VCaP (cell line): ENCODE measurements at regions not wholly inside any gene's neighbourhood (a gene's known extent, or its start where the extent isn't known, plus 50 kb on each side); places are given as distances from the start of the nearest gene placed in this dataset.

Experiments
- H3K27ac ChIP-seq: fragments of 450-650 bp; 2 replicates; pipeline ENCODE4 v1.5.1; 2017
- TF ChIP-seq, protein P1 (sequence below): fragments of 450-650 bp; conservative IDR thresholded peaks from 2 replicates; pipeline ENCODE4 v1.5.1; 2017; ENCODE audit warnings: mild to moderate bottlenecking, moderate library complexity

DNA sequence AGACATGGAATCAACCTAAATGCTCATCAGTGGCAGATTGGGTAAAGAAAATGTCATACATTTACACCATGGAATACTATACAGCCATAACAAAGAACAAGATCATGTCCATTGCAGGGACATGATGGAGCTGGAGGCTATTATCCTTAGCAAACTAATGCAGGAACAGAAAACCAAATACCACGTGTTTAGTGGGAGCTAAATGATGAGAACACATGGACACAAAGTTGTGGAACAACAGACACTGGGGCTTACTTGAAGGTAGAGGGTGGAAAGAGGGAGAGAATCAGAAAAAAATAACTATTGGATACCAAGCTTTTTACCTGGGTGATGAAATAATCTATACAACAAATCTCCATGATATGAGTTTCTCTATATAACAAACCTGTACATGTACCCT is 701.3 kb downstream of the TBC1D32 start:
- no peak overlapping the region for H3K27ac ChIP-seq
- TF ChIP-seq, protein P1, sequence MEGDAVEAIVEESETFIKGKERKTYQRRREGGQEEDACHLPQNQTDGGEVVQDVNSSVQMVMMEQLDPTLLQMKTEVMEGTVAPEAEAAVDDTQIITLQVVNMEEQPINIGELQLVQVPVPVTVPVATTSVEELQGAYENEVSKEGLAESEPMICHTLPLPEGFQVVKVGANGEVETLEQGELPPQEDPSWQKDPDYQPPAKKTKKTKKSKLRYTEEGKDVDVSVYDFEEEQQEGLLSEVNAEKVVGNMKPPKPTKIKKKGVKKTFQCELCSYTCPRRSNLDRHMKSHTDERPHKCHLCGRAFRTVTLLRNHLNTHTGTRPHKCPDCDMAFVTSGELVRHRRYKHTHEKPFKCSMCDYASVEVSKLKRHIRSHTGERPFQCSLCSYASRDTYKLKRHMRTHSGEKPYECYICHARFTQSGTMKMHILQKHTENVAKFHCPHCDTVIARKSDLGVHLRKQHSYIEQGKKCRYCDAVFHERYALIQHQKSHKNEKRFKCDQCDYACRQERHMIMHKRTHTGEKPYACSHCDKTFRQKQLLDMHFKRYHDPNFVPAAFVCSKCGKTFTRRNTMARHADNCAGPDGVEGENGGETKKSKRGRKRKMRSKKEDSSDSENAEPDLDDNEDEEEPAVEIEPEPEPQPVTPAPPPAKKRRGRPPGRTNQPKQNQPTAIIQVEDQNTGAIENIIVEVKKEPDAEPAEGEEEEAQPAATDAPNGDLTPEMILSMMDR = no peak

DNA sequence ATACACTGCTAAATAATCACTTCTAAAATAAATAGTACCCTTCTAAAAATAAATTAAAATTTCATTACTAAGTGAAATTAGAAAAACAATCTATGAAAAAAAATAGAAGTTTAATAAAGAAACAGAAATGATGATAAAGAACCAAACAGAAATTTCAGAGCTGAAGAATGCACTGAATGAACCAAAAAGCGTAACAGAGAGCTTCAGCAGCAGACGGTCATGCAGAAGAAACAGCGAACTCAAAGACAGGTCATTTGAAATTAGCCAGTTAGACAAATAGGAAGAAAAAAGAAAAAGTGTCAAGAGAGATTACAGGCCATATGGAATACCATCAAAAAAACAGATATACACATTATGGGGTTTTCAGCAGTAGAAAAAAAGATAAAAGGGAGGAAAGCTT is 706.7 kb downstream of the TBC1D32 start:
- TF ChIP-seq, protein P1 = no peak
- no peak overlapping the region for H3K27ac ChIP-seq

DNA sequence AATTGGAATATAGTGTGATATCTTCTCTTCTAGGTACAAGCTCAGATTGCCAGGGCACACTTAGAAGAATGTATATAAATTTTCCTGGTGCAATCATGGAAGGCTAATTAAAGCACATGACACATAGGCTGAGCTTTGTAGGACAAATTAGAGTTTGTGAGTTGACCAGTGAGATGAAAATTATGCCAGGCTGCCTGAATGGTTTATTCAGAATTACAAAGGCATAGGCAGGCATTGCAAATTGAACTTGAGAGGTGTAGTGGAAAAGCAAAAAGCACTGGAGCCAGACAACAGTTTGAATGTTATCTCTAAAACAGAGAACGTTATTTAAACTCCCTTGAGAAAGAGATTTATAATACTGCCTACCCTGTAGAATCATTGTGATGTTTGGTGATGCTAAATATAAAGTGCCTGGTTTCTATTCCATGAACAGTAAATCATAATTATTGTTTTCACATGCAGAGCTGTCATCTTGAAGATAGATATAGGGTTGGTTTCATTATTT is 712.1 kb downstream of the TBC1D32 start:
- H3K27ac ChIP-seq = no peak overlapping the region
- TF ChIP-seq, protein P1 = no peak

DNA sequence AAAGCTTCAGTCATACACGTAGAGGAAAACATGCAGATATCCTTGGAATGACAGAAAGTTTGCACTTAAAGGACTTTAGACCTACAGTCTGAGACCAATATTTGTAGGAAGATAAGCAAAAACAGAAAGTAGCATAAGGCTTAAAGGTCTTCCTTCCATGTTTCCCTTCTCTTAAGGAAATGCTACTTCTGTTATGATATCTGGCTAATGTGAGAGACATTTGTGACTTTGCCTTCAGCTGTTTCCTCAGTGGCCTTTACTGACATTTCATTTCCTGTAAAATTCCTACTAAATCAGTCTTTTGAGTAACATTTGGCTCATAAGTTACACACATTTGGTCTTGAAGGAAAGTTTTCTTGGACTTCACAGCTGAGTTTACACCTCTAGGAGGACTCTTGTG is 713.4 kb downstream of the TBC1D32 start:
- TF ChIP-seq, protein P1 = no peak
- no peak overlapping the region for H3K27ac ChIP-seq

DNA sequence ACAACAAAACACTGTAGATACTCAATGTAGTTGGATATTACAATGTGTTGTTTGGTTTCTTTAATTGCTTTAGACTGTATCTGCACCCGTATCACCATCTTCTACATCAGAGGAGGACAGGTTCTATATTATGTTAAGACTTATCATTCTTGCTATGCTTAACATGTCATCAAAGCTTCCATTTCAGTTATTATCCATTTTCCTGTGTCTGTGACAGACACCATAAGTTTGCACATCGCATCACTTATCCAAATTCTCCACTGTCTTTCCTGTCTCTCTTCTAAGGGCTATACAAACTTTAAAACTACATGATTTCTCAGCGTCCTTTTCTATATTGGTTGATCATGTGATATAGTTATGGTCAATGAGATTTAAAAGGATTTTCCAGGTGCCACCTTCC is 719.0 kb downstream of the TBC1D32 start:
- TF ChIP-seq, protein P1 = no peak
- H3K27ac ChIP-seq = no peak overlapping the region

DNA sequence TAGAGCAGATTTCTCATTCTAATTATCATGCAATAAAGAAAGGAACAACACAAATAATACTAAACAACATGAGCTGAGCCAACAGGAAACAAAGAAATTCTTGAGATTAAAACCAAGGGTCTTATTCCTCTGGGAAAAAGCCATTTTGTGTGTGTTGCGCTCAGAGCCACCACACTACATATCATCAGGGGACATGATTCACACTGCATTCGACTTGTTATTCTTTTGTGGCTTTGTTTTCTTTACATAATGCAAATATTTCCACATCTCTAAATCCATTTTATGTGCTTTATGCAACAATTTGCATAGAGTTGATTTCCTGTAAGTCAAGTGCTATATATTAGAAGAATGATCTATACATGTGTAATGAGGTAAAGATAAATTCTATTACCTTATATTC is 719.6 kb downstream of the TBC1D32 start:
- no peak overlapping the region for H3K27ac ChIP-seq
- TF ChIP-seq, protein P1 = no peak

DNA sequence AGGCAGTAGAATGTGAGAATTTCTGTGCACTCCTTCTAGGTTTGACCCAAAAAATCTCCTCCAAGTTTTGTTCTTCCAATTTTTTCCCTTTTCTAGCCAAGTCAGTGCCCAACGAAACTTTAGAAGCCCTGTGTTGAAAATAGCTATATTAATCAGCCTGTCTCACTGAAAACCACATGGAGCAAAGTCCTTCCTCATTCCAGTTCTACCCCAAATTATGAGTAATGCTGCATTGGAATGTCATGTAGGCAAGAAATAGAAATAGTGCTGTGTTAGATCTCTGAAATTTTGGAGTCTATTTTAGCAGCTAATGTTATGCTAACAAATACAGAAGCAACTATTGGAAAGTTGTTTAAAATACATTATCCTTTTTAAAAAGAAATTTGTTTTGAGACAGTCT is 725.5 kb downstream of the TBC1D32 start:
- TF ChIP-seq, protein P1 = no peak
- H3K27ac ChIP-seq = no peak overlapping the region
